ENCODE measurements at regions not wholly inside any gene's neighbourhood (a gene's known extent, or its start where the extent isn't known, plus 50 kb on each side); places are given as distances from the start of the nearest gene placed in this dataset.

GRCh38 chr12:91290354-91290753, 107.7 kb upstream of the DCN start:
- TF ChIP-seq CTCF (IDR thresholded peaks at IDR 0.05; ENCODE audit: low read depth, low read length) (no peak), EZH2phosphoT487 (IDR thresholded peaks at IDR 0.05; ENCODE audit: low read depth) (no peak)
- Histone ChIP-seq H3K4me1 (ENCODE audit: low read length) (peaks cover 17% of the 10 kb centered on the region), H4K20me1 (ENCODE audit: insufficient read depth, low read length) (no peaks in the 10 kb centered on the region), H3K27me3 (ENCODE audit: low read depth, low read length) (no peaks in the 10 kb centered on the region), H2AFZ (ENCODE audit: low read depth, low read length) (no peak overlapping the region), H3K9ac (ENCODE audit: low read length) (no peak overlapping the region), H3K27ac (ENCODE audit: low read length) (no peak overlapping the region), H3K4me3 (ENCODE audit: low read length) (no peak overlapping the region), H3K9me3 (ENCODE audit: insufficient read depth, low read length) (no peaks in the 10 kb centered on the region; the same call in 1 of the 2 replicates), H3K4me2 (ENCODE audit: low read length) (no peak overlapping the region), H3K36me3 (replicated peaks; ENCODE audit: low read depth, low read length) (peaks cover 20% of the 10 kb centered on the region), H3K79me2 (ENCODE audit: low read length) (no peaks in the 10 kb centered on the region)

GRCh38 chr12:91289906-91290305, 107.3 kb upstream of the DCN start:
- Histone ChIP-seq H3K4me3 (ENCODE audit: low read length) (no peak overlapping the region), H3K36me3 (replicated peaks; ENCODE audit: low read depth, low read length) (peaks cover 20% of the 10 kb centered on the region), H3K27ac (ENCODE audit: low read length) (no peak overlapping the region), H4K20me1 (ENCODE audit: insufficient read depth, low read length) (no peaks in the 10 kb centered on the region), H3K4me1 (ENCODE audit: low read length) (peaks cover 17% of the 10 kb centered on the region), H3K4me2 (ENCODE audit: low read length) (no peak overlapping the region), H3K9ac (ENCODE audit: low read length) (no peak overlapping the region), H2AFZ (ENCODE audit: low read depth, low read length) (no peak overlapping the region), H3K9me3 (ENCODE audit: insufficient read depth, low read length) (no peaks in the 10 kb centered on the region; the same call in 1 of the 2 replicates), H3K79me2 (ENCODE audit: low read length) (no peaks in the 10 kb centered on the region), H3K27me3 (ENCODE audit: low read depth, low read length) (no peaks in the 10 kb centered on the region)
- no peak for TF ChIP-seq CTCF (IDR thresholded peaks at IDR 0.05; ENCODE audit: low read depth, low read length)
- TF ChIP-seq EZH2phosphoT487 (IDR thresholded peaks at IDR 0.05; ENCODE audit: low read depth) = no peak

- no peak overlapping the region for H3K27ac ChIP-seq (ENCODE audit: low read length)
- H3K9me3 ChIP-seq (ENCODE audit: insufficient read depth, low read length) = no peaks in the 10 kb centered on the region; the same call in 1 of the 2 replicates
- H3K36me3 ChIP-seq (replicated peaks; ENCODE audit: low read depth, low read length) = peaks cover 20% of the 10 kb centered on the region
- H3K9ac ChIP-seq (ENCODE audit: low read length) = no peak overlapping the region
- no peaks in the 10 kb centered on the region for H4K20me1 ChIP-seq (ENCODE audit: insufficient read depth, low read length)
- H3K4me2 ChIP-seq (ENCODE audit: low read length) = no peak overlapping the region
- TF ChIP-seq EZH2phosphoT487 (IDR thresholded peaks at IDR 0.05; ENCODE audit: low read depth) (no peak), CTCF (IDR thresholded peaks at IDR 0.05; ENCODE audit: low read depth, low read length) (no peak)
- H3K4me3 ChIP-seq (ENCODE audit: low read length) = no peak overlapping the region
- no peaks in the 10 kb centered on the region for H3K79me2 ChIP-seq (ENCODE audit: low read length)
- peaks cover 17% of the 10 kb centered on the region for H3K4me1 ChIP-seq (ENCODE audit: low read length)
- H2AFZ ChIP-seq (ENCODE audit: low read depth, low read length) = no peak overlapping the region
- H3K27me3 ChIP-seq (ENCODE audit: low read depth, low read length) = no peaks in the 10 kb centered on the region
These were observed 106.5 kb upstream of the DCN start for GRCh38 chr12:91289072-91289471.

- Histone ChIP-seq H4K20me1 (ENCODE audit: insufficient read depth, low read length) (no peaks in the 10 kb centered on the region), H3K4me1 (ENCODE audit: low read length) (peaks cover 11% of the 10 kb centered on the region), H3K36me3 (replicated peaks; ENCODE audit: low read depth, low read length) (peaks cover 11% of the 10 kb centered on the region), H3K4me2 (ENCODE audit: low read length) (no peak overlapping the region), H3K27me3 (ENCODE audit: low read depth, low read length) (no peaks in the 10 kb centered on the region), H3K79me2 (ENCODE audit: low read length) (no peaks in the 10 kb centered on the region), H3K9me3 (ENCODE audit: insufficient read depth, low read length) (no peaks in the 10 kb centered on the region; the same call in 1 of the 2 replicates), H3K27ac (ENCODE audit: low read length) (no peak overlapping the region), H3K9ac (ENCODE audit: low read length) (no peak overlapping the region), H3K4me3 (ENCODE audit: low read length) (no peak overlapping the region), H2AFZ (ENCODE audit: low read depth, low read length) (no peak overlapping the region)
- TF ChIP-seq EZH2phosphoT487 (IDR thresholded peaks at IDR 0.05; ENCODE audit: low read depth) (no peak), CTCF (IDR thresholded peaks at IDR 0.05; ENCODE audit: low read depth, low read length) (no peak)
These were observed 105.1 kb upstream of the DCN start for GRCh38 chr12:91287753-91288152.

Data from OCI-LY3 (cell line).